ENCODE measurements at regions not wholly inside any gene's neighbourhood (a gene's known extent, or its start where the extent isn't known, plus 50 kb on each side); places are given as distances from the start of the nearest gene placed in this dataset.

DNA sequence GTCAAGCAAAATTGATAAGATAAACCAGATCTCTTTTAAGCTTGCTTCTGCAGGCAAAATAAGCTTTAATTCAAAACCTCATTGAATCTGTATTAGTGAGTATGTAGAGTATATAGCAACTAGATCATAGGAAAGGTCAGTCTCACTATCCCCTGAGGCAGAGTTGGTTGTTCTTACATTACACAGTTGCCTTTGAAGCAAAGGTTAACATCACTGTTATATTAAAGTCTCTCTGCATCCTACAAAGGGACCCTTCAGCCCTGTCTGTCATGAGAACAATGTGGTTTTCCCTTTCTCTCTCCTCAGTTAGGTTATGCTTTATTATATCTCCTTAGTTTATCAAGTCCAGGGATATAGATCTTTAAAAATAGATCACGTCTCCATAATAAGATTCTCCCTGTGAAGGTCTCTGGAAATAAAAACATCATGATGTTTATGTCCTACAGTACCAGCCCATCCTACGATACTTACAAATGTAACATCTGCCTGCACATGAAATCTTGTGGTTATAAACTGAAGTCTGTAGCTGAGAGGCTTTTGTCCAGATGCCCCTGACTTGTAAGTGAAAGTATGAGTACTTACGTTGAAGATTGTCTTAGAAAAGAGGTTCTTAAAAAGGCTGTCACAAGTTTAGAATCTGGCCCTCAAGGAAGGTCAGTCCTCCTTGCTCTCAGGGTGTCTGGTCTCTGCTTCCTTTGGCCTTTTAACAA lies 103.6 kb downstream of the VIP start (continued):
- TF ChIP-seq, protein P1, sequence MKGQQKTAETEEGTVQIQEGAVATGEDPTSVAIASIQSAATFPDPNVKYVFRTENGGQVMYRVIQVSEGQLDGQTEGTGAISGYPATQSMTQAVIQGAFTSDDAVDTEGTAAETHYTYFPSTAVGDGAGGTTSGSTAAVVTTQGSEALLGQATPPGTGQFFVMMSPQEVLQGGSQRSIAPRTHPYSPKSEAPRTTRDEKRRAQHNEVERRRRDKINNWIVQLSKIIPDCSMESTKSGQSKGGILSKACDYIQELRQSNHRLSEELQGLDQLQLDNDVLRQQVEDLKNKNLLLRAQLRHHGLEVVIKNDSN (IDR thresholded peaks at IDR 0.05; ENCODE audit: borderline replicate concordance, extremely low read length, insufficient read depth, low read depth, low read length), result no peak
- TF ChIP-seq BMI1 (IDR thresholded peaks at IDR 0.05; ENCODE audit: borderline replicate concordance) (no peak), EZH2 (IDR thresholded peaks at IDR 0.05; ENCODE audit: borderline replicate concordance, control insufficient read depth, low read depth, low read length) (no peak), JUNB (IDR thresholded peaks at IDR 0.05) (no peak), SREBF1 (IDR thresholded peaks at IDR 0.05; ENCODE audit: low read length) (no peak), NFXL1 (IDR thresholded peaks at IDR 0.05; ENCODE audit: borderline replicate concordance) (no peak), MEF2B (IDR thresholded peaks at IDR 0.05; ENCODE audit: partially characterized antibody, poor library complexity, severe bottlenecking) (no peak), WRNIP1 (IDR thresholded peaks at IDR 0.05; ENCODE audit: borderline replicate concordance, low read depth, low read length) (no peak), NFYB (IDR thresholded peaks at IDR 0.05; ENCODE audit: insufficient read depth, low read depth, low read length) (no peak), MEF2A (IDR thresholded peaks at IDR 0.05; ENCODE audit: insufficient read depth, low read depth, low read length) (no peak)
- TF ChIP-seq, protein P2, sequence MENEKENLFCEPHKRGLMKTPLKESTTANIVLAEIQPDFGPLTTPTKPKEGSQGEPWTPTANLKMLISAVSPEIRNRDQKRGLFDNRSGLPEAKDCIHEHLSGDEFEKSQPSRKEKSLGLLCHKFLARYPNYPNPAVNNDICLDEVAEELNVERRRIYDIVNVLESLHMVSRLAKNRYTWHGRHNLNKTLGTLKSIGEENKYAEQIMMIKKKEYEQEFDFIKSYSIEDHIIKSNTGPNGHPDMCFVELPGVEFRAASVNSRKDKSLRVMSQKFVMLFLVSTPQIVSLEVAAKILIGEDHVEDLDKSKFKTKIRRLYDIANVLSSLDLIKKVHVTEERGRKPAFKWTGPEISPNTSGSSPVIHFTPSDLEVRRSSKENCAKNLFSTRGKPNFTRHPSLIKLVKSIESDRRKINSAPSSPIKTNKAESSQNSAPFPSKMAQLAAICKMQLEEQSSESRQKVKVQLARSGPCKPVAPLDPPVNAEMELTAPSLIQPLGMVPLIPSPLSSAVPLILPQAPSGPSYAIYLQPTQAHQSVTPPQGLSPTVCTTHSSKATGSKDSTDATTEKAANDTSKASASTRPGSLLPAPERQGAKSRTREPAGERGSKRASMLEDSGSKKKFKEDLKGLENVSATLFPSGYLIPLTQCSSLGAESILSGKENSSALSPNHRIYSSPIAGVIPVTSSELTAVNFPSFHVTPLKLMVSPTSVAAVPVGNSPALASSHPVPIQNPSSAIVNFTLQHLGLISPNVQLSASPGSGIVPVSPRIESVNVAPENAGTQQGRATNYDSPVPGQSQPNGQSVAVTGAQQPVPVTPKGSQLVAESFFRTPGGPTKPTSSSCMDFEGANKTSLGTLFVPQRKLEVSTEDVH (IDR thresholded peaks at IDR 0.05; ENCODE audit: low read depth, partially characterized antibody), result no peak
